ENCODE measurements at regions not wholly inside any gene's neighbourhood (a gene's known extent, or its start where the extent isn't known, plus 50 kb on each side); places are given as distances from the start of the nearest gene placed in this dataset.

DNA sequence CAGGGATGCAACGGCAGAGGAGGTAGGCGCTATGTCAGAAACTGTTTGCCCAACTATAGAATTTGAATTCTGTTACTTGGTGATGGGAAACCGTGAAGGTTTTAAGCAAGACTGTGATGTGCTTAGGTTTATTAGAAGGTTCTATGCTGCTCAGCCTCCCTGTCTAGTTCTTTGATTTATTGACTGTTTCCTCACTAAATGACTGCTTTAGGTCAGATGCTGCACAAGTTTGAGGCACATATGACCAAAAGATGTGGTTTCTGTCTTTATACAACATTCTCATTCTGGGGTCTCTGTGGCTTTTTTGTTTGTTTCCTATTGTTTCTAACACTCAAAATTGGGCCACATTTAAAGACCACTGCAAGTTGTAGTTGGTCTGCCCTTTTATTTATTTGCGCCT, 323.0 kb upstream of the OBI1 start:
- no peak for DNase-seq (ENCODE audit: low spot score)

GRCh38 chr13:78979349-78979748, 320.4 kb upstream of the OBI1 start:
- no peak for DNase-seq (ENCODE audit: low spot score)

- DNase-seq (ENCODE audit: low spot score) = peak; percentile 63
Measured at GRCh38 chr13:78978381-78978998, 319.5 kb upstream of the OBI1 start.

- DNase-seq (ENCODE audit: low spot score) = no peak
Measured at GRCh38 chr13:78977311-78977710, 318.4 kb upstream of the OBI1 start.

DNA sequence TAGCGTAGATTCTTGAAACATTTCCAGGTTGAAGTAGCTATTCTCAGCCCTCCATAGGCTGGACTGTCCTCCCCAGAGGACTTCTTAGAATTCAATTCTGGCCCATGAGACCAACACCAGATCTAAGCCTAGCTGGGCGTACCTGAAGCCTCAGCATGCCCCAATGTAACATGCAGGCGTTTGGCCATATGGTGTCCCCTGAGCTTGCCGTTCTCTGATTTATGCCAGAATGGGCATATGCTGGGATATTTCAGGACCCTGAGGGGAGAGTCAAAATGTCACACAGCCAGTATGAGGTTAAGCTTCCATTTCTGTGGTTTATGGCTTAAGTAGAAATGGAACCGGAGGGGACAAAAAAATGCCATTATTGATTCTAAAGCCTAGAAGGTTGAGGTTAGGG, 317.7 kb upstream of the OBI1 start:
- no peak for DNase-seq (ENCODE audit: low spot score)

GRCh38 chr13:78972561-78972960, 313.6 kb upstream of the OBI1 start:
- no peak for DNase-seq (ENCODE audit: low spot score)

- DNase-seq (ENCODE audit: low spot score) = no peak
Measured at GRCh38 chr13:78971355-78972025, 312.5 kb upstream of the OBI1 start.

DNA sequence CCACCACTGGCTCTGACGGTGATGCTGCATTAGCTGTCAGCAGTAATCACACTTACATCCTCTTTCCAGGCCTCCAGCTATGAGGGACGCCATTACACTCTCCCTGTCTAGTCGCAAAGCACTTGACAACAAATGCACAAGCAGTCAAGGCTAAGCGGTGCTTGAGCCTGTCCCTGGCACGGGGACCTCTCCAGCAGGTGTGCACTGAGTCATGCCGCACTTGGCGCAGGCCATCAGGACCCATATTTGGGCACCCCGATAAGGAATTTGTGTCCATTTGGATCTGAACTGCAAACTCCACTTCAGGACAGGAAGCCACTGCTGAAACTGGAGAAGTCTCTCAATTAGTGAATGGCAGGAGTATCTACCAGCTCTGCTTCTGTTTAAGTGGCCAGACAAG, 301.9 kb upstream of the OBI1 start:
- DNase-seq (ENCODE audit: low spot score) = no peak

GRCh38 chr13:78958006-78958405, 299.1 kb upstream of the OBI1 start:
- DNase-seq (ENCODE audit: low spot score) = no peak

DNA sequence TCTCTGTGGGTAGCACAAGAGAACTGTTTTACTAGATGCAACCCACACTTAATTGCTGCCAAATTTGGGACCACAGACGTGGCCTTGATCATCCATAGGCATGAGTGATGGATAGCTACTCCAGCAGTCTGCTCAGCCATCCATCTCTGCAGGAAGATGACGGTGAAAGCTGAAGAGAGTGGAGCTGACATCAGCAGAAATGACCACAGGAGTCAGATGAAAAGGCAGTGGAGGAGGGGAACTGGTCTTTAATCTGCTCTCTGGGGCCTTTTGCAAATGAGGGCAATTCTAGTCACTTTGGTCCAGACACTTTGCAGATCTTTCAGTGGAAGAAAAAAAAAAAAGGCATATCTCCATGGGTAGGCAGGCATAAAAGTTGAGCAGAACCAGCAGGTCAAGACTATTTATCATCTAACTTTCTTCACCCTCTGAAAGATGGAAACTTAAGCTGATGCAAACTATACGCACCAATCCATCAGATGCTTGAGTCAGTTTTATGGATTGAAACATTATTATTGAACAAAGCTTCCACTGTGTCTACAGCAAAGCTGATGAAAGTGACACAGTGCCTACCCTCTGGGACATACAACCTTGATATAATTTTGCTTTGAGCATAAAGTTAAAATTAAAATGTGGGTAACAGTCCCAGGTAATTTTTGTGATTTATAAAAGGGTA, 281.6 kb upstream of the OBI1 start:
- DNase-seq (ENCODE audit: low spot score) = no peak

DNA sequence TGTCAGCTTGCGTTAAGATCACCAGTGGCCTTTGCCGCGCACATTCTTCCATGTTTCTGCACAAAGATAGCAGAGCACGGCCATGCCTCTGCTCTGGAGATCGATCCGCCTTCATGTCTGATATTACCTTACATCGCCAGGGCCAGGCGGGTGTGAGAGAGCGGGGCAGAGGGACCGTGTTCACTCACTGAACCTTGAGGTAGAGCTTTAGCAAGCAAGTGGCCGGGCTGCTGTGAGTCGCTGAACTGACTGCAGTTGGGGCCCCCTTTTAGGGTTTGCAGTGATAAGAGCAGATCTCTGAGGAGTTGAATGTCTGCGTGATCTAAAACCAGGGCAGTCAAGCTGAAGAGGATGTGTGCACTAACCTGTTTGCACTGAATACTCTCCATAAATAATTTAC, 275.4 kb upstream of the OBI1 start:
- no peak for DNase-seq (ENCODE audit: low spot score)

DNA sequence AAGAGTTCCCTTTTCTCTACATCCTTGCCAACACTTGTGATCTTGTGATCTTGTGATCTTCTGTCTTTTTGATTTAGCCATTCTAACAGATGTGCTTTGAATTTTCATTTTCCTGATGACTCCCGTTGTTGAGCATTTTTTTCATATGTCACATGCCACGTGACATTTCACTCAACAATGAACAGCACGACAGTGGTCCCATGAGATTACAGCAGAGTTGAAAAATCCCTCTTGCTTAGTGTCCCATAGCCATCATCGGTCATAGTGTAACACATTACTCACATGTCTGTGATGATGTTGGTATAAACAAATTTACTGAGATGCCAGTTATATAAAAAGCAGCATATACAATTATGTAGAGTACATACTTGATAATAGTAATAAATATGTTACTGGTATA, 256.1 kb upstream of the OBI1 start:
- DNase-seq (ENCODE audit: low spot score) = no peak

DNA sequence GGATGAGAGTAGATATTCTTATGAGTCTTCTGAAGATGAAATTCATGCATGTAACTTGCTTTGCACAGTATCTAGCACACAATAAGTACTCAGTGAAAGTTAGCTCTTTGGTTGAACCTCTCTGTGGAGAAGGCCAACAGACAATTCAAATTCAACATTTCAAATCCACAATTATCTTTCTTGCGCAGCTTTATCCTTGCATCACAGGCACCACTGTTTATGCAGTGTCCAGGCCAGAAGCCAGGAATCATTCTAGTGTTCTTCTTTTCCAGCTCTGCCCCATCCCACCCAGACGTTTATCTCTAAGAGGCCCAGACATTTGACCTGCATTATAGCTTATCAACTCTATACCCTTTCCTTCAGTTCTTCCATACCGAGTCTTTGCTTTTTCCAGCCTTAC, 254.7 kb upstream of the OBI1 start:
- DNase-seq (ENCODE audit: low spot score) = no peak

DNA sequence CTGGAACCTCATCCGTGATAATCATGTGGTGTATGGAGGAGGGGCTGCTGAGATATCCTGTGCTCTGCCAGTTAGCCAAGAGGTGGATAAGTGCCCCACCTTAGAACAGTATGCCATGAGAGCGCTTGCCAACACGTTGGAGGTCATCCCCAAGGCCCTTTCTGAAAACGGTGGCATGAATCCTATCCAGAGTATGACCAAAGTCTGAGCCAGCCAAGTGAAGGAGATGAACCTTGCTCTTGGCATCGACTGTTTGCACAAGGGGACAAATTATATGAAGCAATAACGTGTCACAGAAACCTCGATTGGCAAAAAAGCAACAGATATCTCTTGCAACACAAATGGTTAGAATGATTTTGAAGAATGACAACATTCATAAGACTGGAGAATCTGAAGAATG, 251.2 kb upstream of the OBI1 start:
- DNase-seq (ENCODE audit: low spot score) = no peak

GRCh38 chr13:78909276-78909675, 250.3 kb upstream of the OBI1 start:
- no peak for DNase-seq (ENCODE audit: low spot score)

DNA sequence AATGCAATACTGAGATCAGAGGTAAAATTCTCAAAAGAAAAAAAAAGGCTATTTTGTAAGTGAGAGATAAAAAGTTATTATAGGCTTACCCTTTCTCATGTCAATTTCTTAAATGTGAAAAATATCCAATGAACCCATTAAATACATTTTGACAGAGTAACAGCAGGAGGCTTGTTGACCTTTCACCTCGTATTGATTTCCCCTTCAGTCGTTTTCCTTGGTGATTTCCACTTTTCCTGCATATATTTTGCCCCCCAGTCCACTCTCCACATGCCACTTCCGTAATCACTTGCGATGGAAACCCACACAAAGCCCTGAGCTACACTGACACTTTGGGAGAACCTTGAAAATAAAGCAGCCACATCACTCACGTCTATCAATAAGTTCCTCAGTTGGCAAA, 248.1 kb upstream of the OBI1 start:
- DNase-seq (ENCODE audit: low spot score) = no peak

- DNase-seq (ENCODE audit: low spot score) = no peak
Measured at GRCh38 chr13:78897200-78897599, 238.2 kb upstream of the OBI1 start.

DNA sequence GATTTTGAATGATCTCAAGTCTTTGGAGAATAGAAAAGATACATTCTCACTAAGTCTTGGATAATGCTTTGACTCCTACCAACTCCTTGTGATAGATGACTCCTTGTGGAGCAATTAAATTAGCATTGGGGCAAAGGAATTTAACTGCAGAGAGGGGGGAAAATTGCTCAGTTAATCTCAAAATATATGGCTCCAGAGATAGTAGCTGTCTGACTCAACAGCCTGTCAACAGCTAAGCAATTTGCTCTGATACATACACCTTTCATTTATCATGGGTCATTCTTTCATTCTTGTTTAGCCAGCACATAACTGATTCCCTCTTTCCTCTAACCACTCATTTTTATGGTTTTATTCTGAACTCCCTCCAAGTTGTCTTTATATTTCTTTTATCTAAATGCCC, 225.6 kb upstream of the OBI1 start:
- no peak for DNase-seq (ENCODE audit: low spot score)

GRCh38 chr13:78881751-78882150, 222.8 kb upstream of the OBI1 start:
- no peak for DNase-seq (ENCODE audit: low spot score)

DNA sequence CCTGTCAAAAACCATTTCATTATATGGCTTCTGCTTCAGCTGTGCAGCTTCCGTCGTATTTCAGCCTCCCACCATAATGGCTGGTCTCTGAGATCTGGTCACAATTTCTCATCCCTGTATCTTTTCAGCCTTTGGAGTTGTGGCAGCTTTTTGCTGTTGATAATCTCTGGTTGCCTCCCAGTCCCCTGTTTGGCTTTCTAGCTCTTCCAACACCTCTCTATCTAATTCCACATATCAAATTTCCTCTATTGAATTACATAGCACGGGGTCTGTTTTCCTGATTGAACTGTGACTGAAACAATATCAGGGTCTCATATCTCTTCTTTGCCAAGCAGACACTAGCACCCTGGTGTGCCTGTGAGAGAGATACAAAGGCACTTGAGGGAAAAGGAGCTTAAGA, 222.1 kb upstream of the OBI1 start:
- DNase-seq (ENCODE audit: low spot score) = no peak

DNA sequence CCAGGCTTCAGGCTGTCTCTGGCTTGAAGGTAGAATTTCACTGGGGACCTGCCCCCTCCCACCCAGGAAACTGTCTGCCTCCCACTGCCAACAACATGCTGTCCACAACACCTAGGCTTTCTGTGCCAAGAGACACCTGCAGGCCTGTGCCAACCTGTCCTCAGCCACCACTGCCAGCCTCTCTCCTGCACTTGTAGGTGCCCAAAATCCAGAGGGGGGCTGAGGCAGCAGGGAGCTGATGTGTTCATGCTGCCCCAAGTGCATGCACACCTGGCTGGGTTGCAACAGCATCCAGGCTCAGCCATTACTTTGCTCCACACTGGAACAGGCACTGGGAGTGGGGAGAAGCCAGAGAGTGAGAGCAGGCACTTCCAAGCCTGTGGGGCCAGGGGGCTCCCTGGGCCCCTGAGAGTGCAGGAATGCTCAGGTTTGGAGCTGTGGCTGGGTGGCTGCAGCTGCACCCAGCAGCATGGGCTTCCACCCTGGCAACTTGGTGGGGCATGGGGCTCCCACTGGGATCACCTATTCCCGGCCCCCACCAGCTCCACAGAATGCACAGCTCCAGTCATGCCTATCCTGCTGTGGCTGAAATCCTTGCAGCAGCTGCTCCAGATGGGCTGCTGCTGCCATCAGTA, 218.1 kb upstream of the OBI1 start:
- DNase-seq (ENCODE audit: low spot score) = no peak

- no peak for DNase-seq (ENCODE audit: low spot score)
Measured at GRCh38 chr13:78875792-78876580, 217.0 kb upstream of the OBI1 start.
